Activated T-cell treated with anti-CD3 and anti-CD28 coated beads, Interleukin-2, amount 50 U/mL, for 1 hour (primary cell): ENCODE measurements at regions not wholly inside any gene's neighbourhood (a gene's known extent, or its start where the extent isn't known, plus 50 kb on each side); places are given as distances from the start of the nearest gene placed in this dataset.

Experiments used
- DNase-seq: peaks from one replicate; pipeline ENCODE4 v3.0.0-alpha.2; 2020

DNA sequence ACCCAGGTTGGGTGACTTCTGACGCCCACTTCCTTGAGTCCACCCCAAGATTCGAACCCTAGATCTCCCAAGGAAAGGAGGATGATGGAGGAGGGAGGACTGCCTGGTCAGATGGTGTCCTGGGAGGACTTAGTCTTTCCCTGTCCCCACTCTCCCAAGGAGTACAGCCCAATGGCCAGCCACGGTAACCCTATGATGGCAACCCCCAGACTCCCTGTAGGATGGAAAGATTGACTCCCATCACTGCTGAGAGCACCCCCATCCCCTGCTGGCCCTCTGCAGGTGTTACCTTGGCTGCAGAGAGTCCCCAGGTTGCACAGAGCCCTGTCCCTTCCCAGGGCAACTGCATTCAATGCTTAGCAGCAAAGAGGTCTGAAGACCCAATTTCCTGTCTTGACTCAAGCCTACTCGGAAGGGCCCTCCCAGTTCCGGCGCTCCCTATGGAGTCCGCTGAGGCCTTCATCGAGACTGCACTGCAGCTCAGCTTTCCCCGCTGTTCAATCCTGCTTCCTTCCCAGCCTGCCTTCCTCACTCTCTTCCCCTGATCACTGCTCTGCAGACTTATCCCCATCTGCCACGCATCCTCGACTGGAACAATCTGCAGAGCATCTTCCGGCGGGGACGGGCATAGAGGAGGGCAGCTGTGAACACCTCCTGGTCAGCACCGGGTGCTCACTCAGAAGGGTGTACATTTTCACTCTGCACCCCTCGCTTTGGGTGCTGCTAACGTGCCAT is 50.8 kb upstream of the OCM2 start:
- no peak for DNase-seq

DNA sequence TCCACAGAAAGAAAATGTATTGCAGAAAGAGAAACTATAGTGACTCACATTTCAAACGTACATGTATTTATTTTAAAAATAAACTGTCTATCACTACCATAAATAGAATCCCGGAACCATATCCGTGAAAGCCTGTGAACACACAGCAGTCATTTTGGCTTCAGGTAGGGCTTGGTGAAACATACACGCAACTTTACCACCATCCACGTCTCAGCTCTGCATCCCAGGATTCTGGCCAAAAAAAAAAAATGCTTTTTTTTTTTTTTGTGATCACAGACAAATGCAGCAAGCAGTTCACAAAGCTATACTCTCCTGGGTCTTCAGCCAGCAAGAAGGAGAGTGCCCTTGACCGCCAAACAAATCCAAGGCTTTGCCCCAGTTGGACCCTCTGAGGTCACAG is 56.8 kb upstream of the OCM2 start:
- no peak for DNase-seq

DNA sequence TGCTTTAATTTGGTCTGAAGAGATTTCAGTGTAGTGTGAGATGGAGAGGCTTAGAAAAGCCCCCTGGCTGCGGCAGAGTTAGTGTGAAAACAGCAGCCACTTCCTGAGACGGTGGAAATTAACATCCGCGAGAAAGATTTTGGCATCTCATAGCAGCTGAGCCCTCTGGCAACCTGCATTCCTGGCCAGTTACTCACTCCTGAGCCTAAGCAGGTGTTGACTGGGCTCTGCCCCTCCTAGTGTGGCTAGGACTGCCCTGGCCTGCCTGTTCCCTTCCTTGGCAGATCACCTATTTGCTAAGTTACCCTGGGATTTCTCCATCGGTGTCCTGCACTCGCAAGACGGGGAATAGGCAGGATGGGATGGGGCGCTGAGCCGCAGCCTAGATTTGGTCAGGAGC is 57.6 kb upstream of the LMTK2 start:
- DNase-seq, result no peak

DNA sequence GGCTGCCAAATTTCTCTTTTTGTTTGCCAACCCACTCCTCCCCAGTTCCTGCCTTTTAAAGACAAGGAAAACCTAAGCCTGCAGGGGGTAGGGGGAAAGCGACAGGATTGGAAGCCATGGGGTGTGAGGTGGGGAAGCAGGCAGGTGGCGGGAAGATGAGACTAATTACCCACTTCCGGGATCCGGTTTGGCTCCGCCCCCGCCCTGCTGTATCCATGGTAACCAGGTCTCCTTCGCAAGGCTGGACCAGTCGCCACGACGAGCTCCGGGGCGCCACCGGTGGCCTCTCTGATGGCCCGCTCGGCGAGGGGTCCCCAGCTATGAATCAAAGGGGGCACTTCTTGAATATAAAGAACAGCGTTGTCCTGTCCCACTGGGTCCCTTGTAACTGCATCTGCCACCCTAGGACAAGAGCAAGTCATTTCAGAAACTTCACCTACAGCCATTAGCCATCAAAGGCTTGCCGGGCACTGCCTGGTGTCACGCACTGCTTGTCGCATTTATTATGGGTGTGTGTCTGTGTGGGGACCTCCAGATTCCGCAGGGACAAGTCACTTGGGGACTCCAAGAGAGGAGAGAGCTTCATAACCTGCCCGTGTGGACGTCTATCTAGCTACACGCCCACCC is 55.4 kb upstream of the LMTK2 start:
- peak; percentile 59 for DNase-seq

DNA sequence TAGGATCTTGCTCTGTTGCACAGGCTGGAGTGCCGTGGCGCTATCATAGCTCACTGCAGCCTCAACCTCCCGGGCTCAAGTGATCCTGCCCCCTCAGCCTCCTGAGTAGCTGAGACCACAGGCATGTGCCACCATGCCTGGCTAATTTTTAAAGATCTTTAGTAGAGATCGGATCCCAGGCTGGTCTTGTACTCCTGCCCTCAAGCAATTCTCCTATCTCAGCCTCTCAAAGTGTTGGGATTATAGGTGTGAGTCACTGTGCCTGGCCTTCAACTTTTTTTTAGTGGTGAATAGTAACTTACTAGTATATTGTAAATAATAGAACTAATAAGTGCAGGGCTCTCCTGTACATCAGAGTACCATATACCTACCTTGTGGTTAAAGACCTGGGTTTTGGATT is 52.1 kb upstream of the LMTK2 start:
- DNase-seq, result no peak

GRCh38 chr7:98056580-98056979 is 50.1 kb upstream of the LMTK2 start:
- no peak for DNase-seq
